K562 (cell line): ENCODE measurements at regions not wholly inside any gene's neighbourhood (a gene's known extent, or its start where the extent isn't known, plus 50 kb on each side); places are given as distances from the start of the nearest gene placed in this dataset.

ENCODE experiments used
- ATAC-seq: fragments of 200-7000 bp; cut with Tn5 transposase; 3 replicates; pipeline ENCODE4 v1.9.1; 2020; ENCODE audit warnings: moderate library complexity
- BruUV-seq: library from RNA; stranded (reverse); fragments of 400-500 nt; replicated peaks from 2 replicates; lab custom pipeline; 2021; lab: Mats Ljungman, UMichigan
- CTCF ChIA-PET: fragments of 300-600 bp; formaldehyde crosslinking; extraction: SDS; loops from one replicate; lab custom pipeline; 2021; ENCODE audit warnings: low intra/inter-chr PET ratio; lab: Yijun Ruan, JAX
- POLR2A ChIA-PET: fragments of 300-600, 350-650 bp; sonication (Branson Sonifier 250); formaldehyde crosslinking; extraction: SDS; loops from one replicate; lab custom pipeline; 2021; ENCODE audit warnings: antibody characterized with exemption, inconsistent platforms; lab: Yijun Ruan, JAX
- DNase-seq, 4 experiments: peaks; one replicate each; pipeline versions ENCODE4 v3.0.0 to v3.0.0-alpha.2; 2011 to 2018; ENCODE audit warnings: low spot score in 3 of 4, mixed read lengths in 3 of 4; ENCODE audit errors: extremely low read depth in 1 of 4
- FAIRE-seq: peaks from 2 replicates; lab custom pipeline; 2011; peaks lifted over from hg19 to GRCh38; lab: Jason Lieb, UNC
- H2AFZ ChIP-seq: 2 replicates; pipeline ENCODE4 v1.6.0; 2011; ENCODE audit warnings: low read depth, low read length, control low read depth, inconsistent platforms
- H3K27ac ChIP-seq: fragments of 200-600 bp; 3 replicates; pipeline ENCODE4 v1.8.0; 2011; ENCODE audit warnings: low read depth, mild to moderate bottlenecking, control low read depth, inconsistent platforms, low read length, moderate library complexity, mixed read lengths; ENCODE audit errors: extremely low read depth
- H3K27me3 ChIP-seq, 2 experiments: fragments of 300-600 bp in 1 of 2; 2 replicates in 1 of 2; 3 replicates in 1 of 2; pipeline versions ENCODE4 v1.6.0 to v1.8.0; 2011; ENCODE audit warnings: inconsistent platforms in 2 of 2, low read length in 2 of 2, mild to moderate bottlenecking in 1 of 2, mixed read lengths in 1 of 2, moderate library complexity in 1 of 2; ENCODE audit not compliant: control insufficient read depth in 2 of 2, insufficient read depth in 2 of 2
- H3K36me3 ChIP-seq: fragments of 300-600 bp; 3 replicates; pipeline ENCODE4 v1.8.0; 2011; ENCODE audit warnings: mild to moderate bottlenecking, low read length, inconsistent platforms; ENCODE audit not compliant: control insufficient read depth, insufficient read depth
- H3K4me1 ChIP-seq, 2 experiments: fragments of 200-600 bp in 1 of 2; replicated peaks in 1 of 2; 2 replicates in 1 of 2; 3 replicates in 1 of 2; pipeline versions ENCODE4 v1.5.1 to v1.8.0; 2011; ENCODE audit warnings: inconsistent platforms in 2 of 2, low read length in 2 of 2, mild to moderate bottlenecking in 1 of 2, mixed read lengths in 1 of 2, moderate library complexity in 1 of 2; ENCODE audit not compliant: control insufficient read depth in 2 of 2, insufficient read depth in 2 of 2
- H3K4me2 ChIP-seq: 2 replicates; pipeline ENCODE4 v1.6.1; 2011; ENCODE audit warnings: low read length, control low read depth, inconsistent platforms, mixed read lengths; ENCODE audit not compliant: insufficient read depth
- H3K4me3 ChIP-seq: fragments of 200-600 bp; sonication (generic), shearing (Covaris generic); 2 replicates; pipeline ENCODE4 v1.5.1; 2016; ENCODE audit warnings: control low read depth, inconsistent platforms
- H3K79me2 ChIP-seq: fragments of 200-600 bp; 3 replicates; pipeline ENCODE4 v1.8.0; 2011; ENCODE audit warnings: low read length, inconsistent platforms; ENCODE audit not compliant: control insufficient read depth, insufficient read depth
- H3K9ac ChIP-seq, 2 experiments: 2 replicates each; pipeline versions ENCODE4 v1.6.0 to v1.6.1; 2011; ENCODE audit warnings: low read depth in 2 of 2, low read length in 2 of 2, control low read depth in 1 of 2, inconsistent platforms in 1 of 2, mild to moderate bottlenecking in 1 of 2, mixed read lengths in 1 of 2; ENCODE audit not compliant: insufficient read depth in 1 of 2
- H3K9me1 ChIP-seq: one replicate; pipeline ENCODE4 v1.6.0; 2011; ENCODE audit warnings: inconsistent platforms, mild to moderate bottlenecking, low read length, moderate library complexity; ENCODE audit not compliant: control insufficient read depth, insufficient read depth
- H3K9me3 ChIP-seq: replicated peaks from 2 replicates; pipeline ENCODE4 v1.5.1; 2011; ENCODE audit warnings: low read depth, low read length, inconsistent platforms; ENCODE audit not compliant: control insufficient read depth, insufficient read depth
- H4K20me1 ChIP-seq: replicated peaks from 2 replicates; pipeline ENCODE4 v1.6.1; 2011; ENCODE audit warnings: low read length, inconsistent platforms, mixed read lengths; ENCODE audit not compliant: control insufficient read depth, insufficient read depth
- ARID1B ChIP-seq: fragments of 450-650 bp; IDR thresholded peaks from 2 replicates; pipeline ENCODE4 v1.6.1; 2016; ENCODE audit warnings: antibody characterized with exemption, mild to moderate bottlenecking, inconsistent platforms
- CBFA2T3 ChIP-seq: fragments of 450-650 bp; IDR thresholded peaks from 2 replicates; pipeline ENCODE4 v1.6.1; 2017
- CBX2 ChIP-seq: fragments of 200-600 bp; sonication (generic); IDR thresholded peaks from one replicate; pipeline ENCODE4 v1.6.1; 2012; ENCODE audit warnings: mild to moderate bottlenecking, low read length, inconsistent platforms; ENCODE audit not compliant: insufficient read depth, poor library complexity, severe bottlenecking
- CHCHD3 ChIP-seq: fragments of 250-450 bp; sonication (Bioruptor Pico); IDR thresholded peaks from 2 replicates; pipeline ENCODE4 v2.1.2; 2022; ENCODE audit warnings: mild to moderate bottlenecking
- DIDO1 ChIP-seq: fragments of 450-650 bp; IDR thresholded peaks from 2 replicates; pipeline ENCODE4 v1.6.1; 2016; ENCODE audit warnings: low read depth, missing biosample characterization, missing genetic modification characterization
- DPF2 ChIP-seq: fragments of 450-650 bp; IDR thresholded peaks from 2 replicates; pipeline ENCODE4 v1.6.1; 2016
- FOXJ2 ChIP-seq: fragments of 200-800 bp; sonication (Bioruptor generic); IDR thresholded peaks from 2 replicates; pipeline ENCODE4 v1.6.1; 2016; ENCODE audit warnings: missing genetic modification characterization, missing compliant biosample characterization
- KDM5B ChIP-seq: fragments of 200-600 bp; sonication (generic); IDR thresholded peaks from 2 replicates; pipeline ENCODE4 v1.6.1; 2012; ENCODE audit warnings: low read depth, mild to moderate bottlenecking, moderate library complexity, low read length, control low read depth, inconsistent platforms; ENCODE audit not compliant: insufficient replicate concordance
- LEF1 ChIP-seq: fragments of 450-650 bp; IDR thresholded peaks from 2 replicates; pipeline ENCODE4 v1.6.1; 2016; ENCODE audit warnings: mild to moderate bottlenecking
- MYNN ChIP-seq, 2 experiments: sonication (generic); formaldehyde crosslinking in 1 of 2; IDR thresholded peaks; 2 replicates each; pipeline versions ENCODE4 v1.5.0 to v1.6.1; 2016 to 2020; ENCODE audit warnings: antibody characterized with exemption in 1 of 2, missing genetic modification reagents in 1 of 2
- NR4A1 ChIP-seq, 2 experiments: fragments of 250-450 bp in 1 of 2; fragments of 450-650 bp in 1 of 2; sonication (Bioruptor Pico) in 1 of 2; IDR thresholded peaks; 2 replicates each; pipeline versions ENCODE4 v1.4.0 to v1.6.1; 2016 to 2020; ENCODE audit warnings: mild to moderate bottlenecking in 2 of 2, missing compliant biosample characterization in 1 of 2, missing genetic modification characterization in 1 of 2, moderate library complexity in 1 of 2
- SMAD2 ChIP-seq: fragments of 150-350 bp; IDR thresholded peaks from 2 replicates; pipeline ENCODE4 v1.6.1; 2014; ENCODE audit warnings: low read depth, mild to moderate bottlenecking, low read length
- TBP ChIP-seq: optimal IDR thresholded peaks from 2 replicates; pipeline ENCODE3; 2011; ENCODE audit warnings: low read depth, low read length, improper control_type of control experiment
- TSC22D4 ChIP-seq: fragments of 450-650 bp; IDR thresholded peaks from 2 replicates; pipeline ENCODE4 v1.6.1; 2016; ENCODE audit warnings: missing genetic modification characterization, missing biosample characterization, control low read depth
- ZBTB17 ChIP-seq: fragments of 450-650 bp; formaldehyde crosslinking; IDR thresholded peaks from 2 replicates; pipeline ENCODE4 v1.4.0; 2020; ENCODE audit warnings: mild to moderate bottlenecking
- ZFP36 ChIP-seq: fragments of 150-350 bp; IDR thresholded peaks from 2 replicates; pipeline ENCODE4 v1.6.1; 2018; ENCODE audit warnings: low read length, low read depth; ENCODE audit not compliant: partially characterized antibody
- WGBS: fragments of 100-300 bp; shearing (Covaris generic); methylation state at CpG from one replicate; pipeline ENCODE4 v1.1.6; 2016; ENCODE audit warnings: low coverage, mixed read lengths; ENCODE audit not compliant: insufficient coverage; ENCODE audit errors: missing lambda C conversion rate; 5-methylcytosine and 5-hydroxymethylcytosine counted together
- in situ Hi-C: fragments of 300-500 bp; cut with MboI; formaldehyde crosslinking; loops from 4 replicates; pipeline ENCODE4 v1.15.0; 2018; ENCODE audit warnings: inconsistent platforms, mixed read lengths
- intact Hi-C: fragments of 100-400 bp; cut with micrococcal nuclease; formaldehyde crosslinking; loops from 2 replicates; pipeline ENCODE4 v1.14.2; 2022
- TF ChIP-seq, protein P1 (sequence below): fragments of 250-450 bp; sonication (Bioruptor Pico); IDR thresholded peaks from 2 replicates; pipeline ENCODE4 v1.4.0; 2020
- TF ChIP-seq, protein P2 (sequence below): conservative IDR thresholded peaks from 2 replicates; pipeline ENCODE4 v1.6.1; 2011; ENCODE audit warnings: low read depth, mild to moderate bottlenecking, low read length; ENCODE audit not compliant: control insufficient read depth
- TF ChIP-seq, protein P3 (sequence below): sonication (generic); formaldehyde crosslinking; IDR thresholded peaks from 2 replicates; pipeline ENCODE4 v1.9.0; 2022; ENCODE audit warnings: mild to moderate bottlenecking, missing genetic modification reagents

DNA sequence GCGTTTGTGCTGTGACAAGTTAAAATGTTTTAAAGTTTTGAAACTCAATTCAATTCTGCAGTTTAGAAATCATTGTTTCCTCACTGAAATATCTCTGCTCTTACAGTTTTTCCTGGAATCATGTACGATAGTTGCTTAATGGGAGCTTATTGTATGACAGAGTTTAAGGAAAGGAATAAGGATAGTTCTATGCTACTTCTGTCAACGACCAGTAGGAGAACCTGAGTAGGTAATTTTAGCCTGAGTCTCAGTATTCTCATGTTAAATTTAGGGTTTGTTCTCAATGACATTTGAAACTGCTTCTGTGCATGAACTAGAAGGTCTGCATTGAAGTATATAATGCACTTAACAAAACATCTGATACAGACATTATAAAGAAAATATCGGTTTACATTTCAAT, 361.1 kb downstream of the CPS1 start:
- Histone ChIP-seq H3K9me3 (no peaks in the 10 kb centered on the region), H3K9me1 (no peaks in the 10 kb centered on the region), H3K4me2 (no peak overlapping the region), H3K27me3 (no peaks in the 10 kb centered on the region), H3K36me3 (no peaks in the 10 kb centered on the region), H3K9ac (no peak overlapping the region), H3K4me3 (no peak overlapping the region), H2AFZ (no peak overlapping the region), H3K4me1 (no peaks in the 10 kb centered on the region), H4K20me1 (no peaks in the 10 kb centered on the region), H3K79me2 (no peaks in the 10 kb centered on the region), H3K27ac (no peak overlapping the region)
- BruUV-seq, result no TSS peak
- no peak for FAIRE-seq
- CTCF ChIA-PET, result no interaction called here
- 4% methylated on average over 4 of the region's 4 CpGs for WGBS
- in situ Hi-C loops (no loop called here), intact Hi-C loops (no loop called here)
- no peak for DNase-seq
- no peak for TF ChIP-seq DIDO1 (tag)
- no peak for TF ChIP-seq CBFA2T3
- TF ChIP-seq ARID1B, result no peak
- no peak for TF ChIP-seq CBX2
- TF ChIP-seq DPF2, result no peak
- no peak for TF ChIP-seq TBP
- no peak for TF ChIP-seq KDM5B
- no peak for TF ChIP-seq SMAD2
- no peak for TF ChIP-seq CHCHD3 (CRISPR knock-in tag)
- TF ChIP-seq, protein P1, sequence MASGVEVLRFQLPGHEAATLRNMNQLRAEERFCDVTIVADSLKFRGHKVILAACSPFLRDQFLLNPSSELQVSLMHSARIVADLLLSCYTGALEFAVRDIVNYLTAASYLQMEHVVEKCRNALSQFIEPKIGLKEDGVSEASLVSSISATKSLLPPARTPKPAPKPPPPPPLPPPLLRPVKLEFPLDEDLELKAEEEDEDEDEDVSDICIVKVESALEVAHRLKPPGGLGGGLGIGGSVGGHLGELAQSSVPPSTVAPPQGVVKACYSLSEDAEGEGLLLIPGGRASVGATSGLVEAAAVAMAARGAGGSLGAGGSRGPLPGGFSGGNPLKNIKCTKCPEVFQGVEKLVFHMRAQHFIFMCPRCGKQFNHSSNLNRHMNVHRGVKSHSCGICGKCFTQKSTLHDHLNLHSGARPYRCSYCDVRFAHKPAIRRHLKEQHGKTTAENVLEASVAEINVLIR (CRISPR knock-in tag), result no peak
- no peak for TF ChIP-seq FOXJ2 (tag)
- no peak for TF ChIP-seq LEF1
- TF ChIP-seq, protein P2, sequence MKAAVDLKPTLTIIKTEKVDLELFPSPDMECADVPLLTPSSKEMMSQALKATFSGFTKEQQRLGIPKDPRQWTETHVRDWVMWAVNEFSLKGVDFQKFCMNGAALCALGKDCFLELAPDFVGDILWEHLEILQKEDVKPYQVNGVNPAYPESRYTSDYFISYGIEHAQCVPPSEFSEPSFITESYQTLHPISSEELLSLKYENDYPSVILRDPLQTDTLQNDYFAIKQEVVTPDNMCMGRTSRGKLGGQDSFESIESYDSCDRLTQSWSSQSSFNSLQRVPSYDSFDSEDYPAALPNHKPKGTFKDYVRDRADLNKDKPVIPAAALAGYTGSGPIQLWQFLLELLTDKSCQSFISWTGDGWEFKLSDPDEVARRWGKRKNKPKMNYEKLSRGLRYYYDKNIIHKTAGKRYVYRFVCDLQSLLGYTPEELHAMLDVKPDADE, result no peak
- TF ChIP-seq ZBTB17, result no peak
- no peak for TF ChIP-seq MYNN (IDR thresholded peaks at IDR 0.05)
- no peak for TF ChIP-seq MYNN (CRISPR knock-in tag; IDR thresholded peaks at IDR 0.05)
- no peak for TF ChIP-seq NR4A1 (CRISPR knock-in tag; IDR thresholded peaks at IDR 0.05)
- TF ChIP-seq NR4A1 (tag; IDR thresholded peaks at IDR 0.05), result no peak
- TF ChIP-seq, protein P3, sequence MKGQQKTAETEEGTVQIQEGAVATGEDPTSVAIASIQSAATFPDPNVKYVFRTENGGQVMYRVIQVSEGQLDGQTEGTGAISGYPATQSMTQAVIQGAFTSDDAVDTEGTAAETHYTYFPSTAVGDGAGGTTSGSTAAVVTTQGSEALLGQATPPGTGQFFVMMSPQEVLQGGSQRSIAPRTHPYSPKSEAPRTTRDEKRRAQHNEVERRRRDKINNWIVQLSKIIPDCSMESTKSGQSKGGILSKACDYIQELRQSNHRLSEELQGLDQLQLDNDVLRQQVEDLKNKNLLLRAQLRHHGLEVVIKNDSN, result no peak
- no peak for TF ChIP-seq TSC22D4 (tag)
- TF ChIP-seq ZFP36, result no peak
- no peak for ATAC-seq
- POLR2A ChIA-PET, result no interaction called here
